ENCODE measurements at regions not wholly inside any gene's neighbourhood (a gene's known extent, or its start where the extent isn't known, plus 50 kb on each side); places are given as distances from the start of the nearest gene placed in this dataset.

- in situ Hi-C loops (cut with MboI) (no loop called here), intact Hi-C loops (cut with micrococcal nuclease; ENCODE audit: unreplicated experiment) (no loop called here)
- no peaks in the 10 kb centered on the region for H3K36me3 ChIP-seq (ENCODE audit: control insufficient read depth in 2 of 2, insufficient read depth in 2 of 2, low read length in 1 of 2)
- ChIA-PET RAD21 (ENCODE audit: unreplicated experiment) (no interaction called here), CTCF (no interaction called here), POLR2A (no interaction called here), SMC1A (ENCODE audit: uncharacterized antibody, unreplicated experiment) (no interaction called here)
- no peak overlapping the region for H3K4me3 ChIP-seq
- no TSS peak for BruUV-seq (replicated peaks)
- TF ChIP-seq RAD21 (IDR thresholded peaks at IDR 0.05; ENCODE audit: insufficient read depth, low read depth, low read length): peak; percentile 21; the same call in 1 of the 2 replicates
- peak in 1 of 3 experiments; percentile 16; a peak in 1 of 6 replicates for TF ChIP-seq CTCF (IDR thresholded peaks at IDR 0.05 in 2 of 3, conservative IDR thresholded peaks at IDR 0.05 in 1 of 3; ENCODE audit: control insufficient read depth in 2 of 3, extremely low read depth in 1 of 3, insufficient read depth in 1 of 3, low read depth in 3 of 3, low read length in 3 of 3)
- no peak for TF ChIP-seq NFYA (IDR thresholded peaks at IDR 0.05; ENCODE audit: borderline replicate concordance, low read depth, low read length)
- no peak for TF ChIP-seq ATF7 (IDR thresholded peaks at IDR 0.05; ENCODE audit: low read depth)
- peak; percentile 8; the same call in 1 of the 2 replicates for TF ChIP-seq PKNOX1 (IDR thresholded peaks at IDR 0.05)
- no peaks in the 10 kb centered on the region for H4K20me1 ChIP-seq (ENCODE audit: control insufficient read depth, insufficient read depth)
- H3K4me1 ChIP-seq (ENCODE audit: control insufficient read depth, insufficient read depth, low read length): no peaks in the 10 kb centered on the region
- ATAC-seq: peak; percentile 22; the same call in 1 of the 3 replicates
- H3K9me3 ChIP-seq (replicated peaks; ENCODE audit: control insufficient read depth, insufficient read depth, low read length): no peaks in the 10 kb centered on the region
- H3K27ac ChIP-seq (ENCODE audit: control insufficient read depth, insufficient read depth): no peak overlapping the region
- no peaks in the 10 kb centered on the region for H3K27me3 ChIP-seq (replicated peaks in 1 of 2; ENCODE audit: control insufficient read depth in 2 of 2, insufficient read depth in 2 of 2, low read length in 1 of 2)
- no peak for FAIRE-seq
- no peak overlapping the region for H2AFZ ChIP-seq (ENCODE audit: control insufficient read depth, low read depth, low read length)
- DNase-seq (ENCODE audit: low read depth, low spot score): no peak
- H3K79me2 ChIP-seq (ENCODE audit: control insufficient read depth, insufficient read depth, low read length): no peaks in the 10 kb centered on the region
- no peak overlapping the region for H3K9ac ChIP-seq (ENCODE audit: control insufficient read depth, insufficient read depth, low read length)
- WGBS (ENCODE audit: insufficient coverage, insufficient replicate concordance, low lambda C conversion rate, missing lambda C conversion rate): 18% methylated on average over 2 of the region's 2 CpGs
- no peak overlapping the region for H3K4me2 ChIP-seq (ENCODE audit: control insufficient read depth, insufficient read depth)
These were observed 542.1 kb downstream of the SLITRK1 start for GRCh38 chr13:83340170-83340569.

Data from GM12878 (cell line).